H1 (cell line): ENCODE measurements at regions not wholly inside any gene's neighbourhood (a gene's known extent, or its start where the extent isn't known, plus 50 kb on each side); places are given as distances from the start of the nearest gene placed in this dataset.

ENCODE experiments used
- CTCF ChIA-PET: fragments of 300-600 bp; sonication (Branson Sonifier 250); formaldehyde crosslinking; loops from one replicate; lab custom pipeline; 2021; ENCODE audit not compliant: partially characterized antibody; lab: Charles Lee
- POLR2A ChIA-PET: fragments of 300-600 bp; sonication (Branson Sonifier 250); formaldehyde crosslinking; loops from one replicate; lab custom pipeline; 2021; ENCODE audit warnings: inconsistent platforms; ENCODE audit not compliant: partially characterized antibody; lab: Charles Lee
- DNase-seq, 2 experiments: peaks; one replicate each; pipeline versions ENCODE4 v3.0.0 to v3.0.0-alpha.2; 2010 to 2022; ENCODE audit warnings: low spot score in 2 of 2, low read depth in 1 of 2, mixed read lengths in 1 of 2
- FAIRE-seq: peaks from 2 replicates; lab custom pipeline; 2011; peaks lifted over from hg19 to GRCh38; lab: Jason Lieb, UNC
- H2AFZ ChIP-seq: 2 replicates; pipeline ENCODE4 v1.8.1; 2012; ENCODE audit warnings: low read length, inconsistent platforms
- H2AK5ac ChIP-seq: 2 replicates; pipeline ENCODE4 v1.6.1; 2013; ENCODE audit warnings: low read depth, low read length
- H2BK120ac ChIP-seq: replicated peaks from 2 replicates; pipeline ENCODE3; 2013; ENCODE audit warnings: low read depth, low read length, inconsistent platforms
- H2BK12ac ChIP-seq: 2 replicates; pipeline ENCODE4 v1.6.1; 2013; ENCODE audit warnings: low read depth, low read length
- H2BK15ac ChIP-seq: 2 replicates; pipeline ENCODE4 v1.6.1; 2013; ENCODE audit warnings: low read length
- H2BK20ac ChIP-seq: 2 replicates; pipeline ENCODE4 v1.6.1; 2013; ENCODE audit warnings: low read length
- H2BK5ac ChIP-seq: 2 replicates; pipeline ENCODE4 v1.6.1; 2013; ENCODE audit warnings: low read depth, low read length
- H3K14ac ChIP-seq: 2 replicates; pipeline ENCODE4 v1.6.1; 2013; ENCODE audit warnings: inconsistent platforms; ENCODE audit not compliant: insufficient read length
- H3K18ac ChIP-seq: 2 replicates; pipeline ENCODE4 v1.6.1; 2013; ENCODE audit warnings: low read length; ENCODE audit errors: extremely low read depth
- H3K23ac ChIP-seq: 2 replicates; pipeline ENCODE4 v1.6.1; 2013; ENCODE audit warnings: inconsistent platforms; ENCODE audit not compliant: insufficient read length
- H3K23me2 ChIP-seq: 2 replicates; pipeline ENCODE4 v1.6.1; 2013; ENCODE audit warnings: low read depth, low read length
- H3K27ac ChIP-seq: 2 replicates; pipeline ENCODE4 v1.6.1; 2011; ENCODE audit warnings: low read depth, low read length, inconsistent platforms
- H3K27me3 ChIP-seq, 4 experiments: replicated peaks in 1 of 4; 1 replicate in 1 of 4; 2 replicates in 3 of 4; pipeline versions ENCODE4 v1.6.1 to v1.8.1; 2011 to 2013; ENCODE audit warnings: low read length in 3 of 4, mild to moderate bottlenecking in 3 of 4, inconsistent platforms in 2 of 4, mixed read lengths in 2 of 4, moderate library complexity in 1 of 4; ENCODE audit not compliant: control insufficient read depth in 3 of 4, insufficient read depth in 3 of 4; ENCODE audit errors: extremely low read depth in 1 of 4
- H3K36me3 ChIP-seq, 4 experiments: 2 replicates each; pipeline versions ENCODE4 v1.6.1 to v1.8.1; 2011 to 2013; ENCODE audit warnings: mild to moderate bottlenecking in 4 of 4, low read length in 3 of 4, moderate library complexity in 2 of 4, control low read depth in 1 of 4, inconsistent platforms in 1 of 4; ENCODE audit not compliant: insufficient read depth in 4 of 4, control insufficient read depth in 2 of 4
- H3K4ac ChIP-seq: replicated peaks from 2 replicates; pipeline ENCODE3; 2013; ENCODE audit warnings: low read length, low read depth, mixed read lengths, inconsistent platforms; ENCODE audit not compliant: insufficient read length
- H3K4me1 ChIP-seq, 4 experiments: replicated peaks in 1 of 4; 1 replicate in 1 of 4; 2 replicates in 3 of 4; pipeline versions ENCODE4 v1.6.1 to v1.8.1; 2011 to 2013; ENCODE audit warnings: low read length in 3 of 4, inconsistent platforms in 2 of 4, mixed read lengths in 1 of 4; ENCODE audit not compliant: insufficient read depth in 4 of 4, control insufficient read depth in 3 of 4
- H3K4me2 ChIP-seq, 2 experiments: 2 replicates each; pipeline versions ENCODE4 v1.6.1 to v1.8.1; 2011 to 2013; ENCODE audit warnings: low read depth in 2 of 2, low read length in 2 of 2, control low read depth in 1 of 2, inconsistent platforms in 1 of 2, mild to moderate bottlenecking in 1 of 2; ENCODE audit not compliant: insufficient read depth in 1 of 2
- H3K4me3 ChIP-seq, 4 experiments: fragments of 200-600, 300-600 bp in 1 of 4; sonication (generic), shearing (Covaris generic), sonication (Bioruptor Twin) in 1 of 4; 2 replicates each; pipeline versions ENCODE4 v1.5.1 to v1.8.1; 2011 to 2016; ENCODE audit warnings: low read length in 4 of 4, low read depth in 3 of 4, control low read depth in 2 of 4, inconsistent platforms in 2 of 4, mild to moderate bottlenecking in 2 of 4, mixed read lengths in 1 of 4, moderate library complexity in 1 of 4; ENCODE audit not compliant: insufficient read depth in 2 of 4; ENCODE audit errors: extremely low read depth in 1 of 4
- H3K56ac ChIP-seq: replicated peaks from 2 replicates; pipeline ENCODE3; 2013; ENCODE audit warnings: low read depth, mild to moderate bottlenecking, mixed read lengths, low read length, inconsistent platforms; ENCODE audit not compliant: insufficient read length
- H3K79me1 ChIP-seq: 2 replicates; pipeline ENCODE4 v1.6.1; 2013; ENCODE audit warnings: low read depth, low read length, control low read depth
- H3K79me2 ChIP-seq, 2 experiments: 2 replicates each; pipeline versions ENCODE4 v1.6.1 to v1.8.1; 2012 to 2013; ENCODE audit warnings: low read length in 2 of 2, mild to moderate bottlenecking in 2 of 2, inconsistent platforms in 1 of 2; ENCODE audit not compliant: insufficient read depth in 2 of 2, control insufficient read depth in 1 of 2
- H3K9ac ChIP-seq, 4 experiments: replicated peaks in 1 of 4; 1 replicate in 1 of 4; 2 replicates in 3 of 4; pipeline versions ENCODE4 v1.6.1 to v1.8.1; 2011 to 2013; ENCODE audit warnings: low read depth in 3 of 4, low read length in 3 of 4, control low read depth in 2 of 4, mild to moderate bottlenecking in 2 of 4, moderate library complexity in 2 of 4, inconsistent platforms in 1 of 4; ENCODE audit errors: extremely low read depth in 1 of 4
- H3K9me3 ChIP-seq, 2 experiments: 2 replicates each; pipeline versions ENCODE4 v1.6.1 to v1.8.1; 2012 to 2013; ENCODE audit warnings: mild to moderate bottlenecking in 2 of 2, moderate library complexity in 2 of 2, control low read depth in 1 of 2, inconsistent platforms in 1 of 2, low read depth in 1 of 2, low read length in 1 of 2, mixed read lengths in 1 of 2; ENCODE audit not compliant: insufficient read depth in 2 of 2
- H4K20me1 ChIP-seq, 2 experiments: replicated peaks in 1 of 2; 2 replicates each; pipeline versions ENCODE3 to v1.8.1; 2011 to 2013; ENCODE audit warnings: inconsistent platforms in 2 of 2, low read length in 2 of 2, mild to moderate bottlenecking in 1 of 2; ENCODE audit not compliant: insufficient read depth in 2 of 2, control insufficient read depth in 1 of 2
- H4K5ac ChIP-seq: 2 replicates; pipeline ENCODE4 v1.6.1; 2013; ENCODE audit warnings: low read length, low read depth, mixed read lengths, inconsistent platforms; ENCODE audit not compliant: insufficient read length
- H4K8ac ChIP-seq: 2 replicates; pipeline ENCODE4 v1.8.0; 2013; ENCODE audit warnings: mild to moderate bottlenecking, moderate library complexity, low read length, inconsistent platforms; ENCODE audit not compliant: insufficient read depth; ENCODE audit errors: extremely low read depth
- H4K91ac ChIP-seq: replicated peaks from 2 replicates; pipeline ENCODE3; 2013; ENCODE audit warnings: low read length, mixed read lengths, inconsistent platforms; ENCODE audit not compliant: insufficient read length
- CBX5 ChIP-seq: fragments of 300-800, 300-1000 bp; sonication (generic); IDR thresholded peaks from 2 replicates; pipeline ENCODE4 v1.7.1; 2016; ENCODE audit warnings: antibody characterized with exemption, low read length, low read depth
- CHD1 ChIP-seq: IDR thresholded peaks from 2 replicates; pipeline ENCODE4 v1.6.1; 2012; ENCODE audit warnings: low read depth, low read length, improper control_type of control experiment
- FOSL1 ChIP-seq: IDR thresholded peaks from 2 replicates; pipeline ENCODE4 v1.6.1; 2011; ENCODE audit warnings: mild to moderate bottlenecking, low read depth, low read length, moderate library complexity; ENCODE audit not compliant: insufficient read depth
- POLR2AphosphoS5 ChIP-seq: IDR thresholded peaks from 2 replicates; pipeline ENCODE4 v1.6.1; 2011; ENCODE audit warnings: low read depth, low read length
- SP1 ChIP-seq: IDR thresholded peaks from 2 replicates; pipeline ENCODE4 v1.6.1; 2011; ENCODE audit warnings: low read depth, low read length
- TEAD4 ChIP-seq: IDR thresholded peaks from 2 replicates; pipeline ENCODE4 v1.6.1; 2012; ENCODE audit warnings: low read depth, low read length, inconsistent platforms, mixed read lengths
- WGBS, 2 experiments: shearing (Covaris generic) in 1 of 2; methylation state at CpG; one replicate each; pipeline versions ENCODE4 v1.1.6 to v1.1.7; 2013 to 2015; ENCODE audit warnings: low lambda C conversion rate in 2 of 2, mixed read lengths in 2 of 2, inconsistent platforms in 1 of 2, low coverage in 1 of 2, missing lambda C conversion rate in 1 of 2; ENCODE audit not compliant: insufficient replicate concordance in 2 of 2, insufficient coverage in 1 of 2, insufficient read length in 1 of 2; ENCODE audit errors: extremely low coverage in 1 of 2, missing lambda C conversion rate in 1 of 2; 5-methylcytosine and 5-hydroxymethylcytosine counted together

DNA sequence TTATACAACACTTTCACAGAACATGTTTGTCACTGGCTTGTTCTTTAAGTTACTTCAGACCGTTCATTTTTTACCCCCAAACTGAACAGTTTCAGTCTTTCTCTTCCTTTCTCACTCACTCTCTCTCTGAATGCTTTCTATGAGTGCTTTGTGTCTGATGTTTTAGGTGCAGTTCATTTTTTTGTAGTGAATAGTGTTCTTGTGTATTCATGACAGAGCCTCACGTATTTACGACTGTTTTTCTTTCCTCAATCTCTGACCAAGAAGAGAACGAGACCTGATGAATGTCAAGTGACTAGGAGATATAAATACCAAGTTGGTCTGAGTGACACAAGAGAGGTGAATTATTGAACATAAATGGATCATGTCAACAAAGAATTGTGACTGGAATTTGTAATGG, 1525.0 kb upstream of the MIR17HG start:
- ChIA-PET POLR2A (no interaction called here), CTCF (no interaction called here)
- Histone ChIP-seq H3K27me3 (no peaks in the 10 kb centered on the region), H3K23me2 (no peaks in the 10 kb centered on the region), H4K5ac (no peak overlapping the region), H3K27ac (no peak overlapping the region; the same call in 1 of the 2 replicates), H3K14ac (no peak overlapping the region), H3K9me3 (no peaks in the 10 kb centered on the region), H3K4me3 (no peak overlapping the region), H4K20me1 (no peaks in the 10 kb centered on the region), H2AK5ac (no peak overlapping the region), H2BK120ac (no peak overlapping the region), H3K79me2 (no peaks in the 10 kb centered on the region), H3K79me1 (no peaks in the 10 kb centered on the region), H3K36me3 (no peaks in the 10 kb centered on the region), H3K56ac (no peak overlapping the region), H3K4me2 (no peak overlapping the region), H3K4ac (no peak overlapping the region), H3K4me1 (no peaks in the 10 kb centered on the region), H4K91ac (no peak overlapping the region), H2BK12ac (no peak overlapping the region), H2BK20ac (no peak overlapping the region), H2AFZ (peak overlapping the region; percentile 92; the same call in 1 of the 2 replicates), H2BK15ac (no peak overlapping the region), H3K9ac (no peak overlapping the region), H3K18ac (no peak overlapping the region), H3K23ac (no peak overlapping the region), H2BK5ac (no peak overlapping the region), H4K8ac (no peak overlapping the region)
- no peak for DNase-seq
- 72% methylated on average over 4 of the region's 4 CpGs; no CpG with 5 or more reads in 1 of the 2 experiments for WGBS, 2 experiments
- no peak for FAIRE-seq
- TF ChIP-seq CHD1 (no peak), TEAD4 (no peak), SP1 (no peak), CBX5 (no peak), POLR2AphosphoS5 (no peak), FOSL1 (no peak)
